ENCODE measurements at regions not wholly inside any gene's neighbourhood (a gene's known extent, or its start where the extent isn't known, plus 50 kb on each side); places are given as distances from the start of the nearest gene placed in this dataset.
"Not testable (repeated sequence)": the region's sequence is repeated elsewhere in the genome, so short reads cannot be mapped to it uniquely, and the experiment has no call there.

DNA sequence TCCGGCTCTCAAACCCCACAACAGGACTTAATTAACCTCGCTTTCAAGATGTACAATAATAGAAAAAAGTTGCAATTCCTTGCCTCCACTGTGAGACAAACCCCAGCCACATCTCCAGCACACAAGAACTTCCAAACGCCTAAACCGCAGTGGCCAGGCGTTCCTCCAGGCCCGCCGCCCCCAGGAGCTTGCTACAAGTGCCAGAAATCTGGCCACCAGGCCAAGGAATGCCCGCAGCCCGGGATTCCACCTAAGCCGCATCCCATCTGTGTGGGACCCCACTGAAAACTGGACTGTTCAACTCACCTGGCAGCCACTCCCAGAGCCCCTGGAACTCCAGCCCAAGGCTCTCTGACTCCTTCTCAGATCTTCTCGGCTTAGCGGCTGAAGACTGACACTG, 262.5 kb downstream of the SMARCA2 start:
- not testable (repeated sequence) for TF ChIP-seq POLR2A (IDR thresholded peaks at IDR 0.05)
- TF ChIP-seq, protein P1, sequence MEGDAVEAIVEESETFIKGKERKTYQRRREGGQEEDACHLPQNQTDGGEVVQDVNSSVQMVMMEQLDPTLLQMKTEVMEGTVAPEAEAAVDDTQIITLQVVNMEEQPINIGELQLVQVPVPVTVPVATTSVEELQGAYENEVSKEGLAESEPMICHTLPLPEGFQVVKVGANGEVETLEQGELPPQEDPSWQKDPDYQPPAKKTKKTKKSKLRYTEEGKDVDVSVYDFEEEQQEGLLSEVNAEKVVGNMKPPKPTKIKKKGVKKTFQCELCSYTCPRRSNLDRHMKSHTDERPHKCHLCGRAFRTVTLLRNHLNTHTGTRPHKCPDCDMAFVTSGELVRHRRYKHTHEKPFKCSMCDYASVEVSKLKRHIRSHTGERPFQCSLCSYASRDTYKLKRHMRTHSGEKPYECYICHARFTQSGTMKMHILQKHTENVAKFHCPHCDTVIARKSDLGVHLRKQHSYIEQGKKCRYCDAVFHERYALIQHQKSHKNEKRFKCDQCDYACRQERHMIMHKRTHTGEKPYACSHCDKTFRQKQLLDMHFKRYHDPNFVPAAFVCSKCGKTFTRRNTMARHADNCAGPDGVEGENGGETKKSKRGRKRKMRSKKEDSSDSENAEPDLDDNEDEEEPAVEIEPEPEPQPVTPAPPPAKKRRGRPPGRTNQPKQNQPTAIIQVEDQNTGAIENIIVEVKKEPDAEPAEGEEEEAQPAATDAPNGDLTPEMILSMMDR (IDR thresholded peaks at IDR 0.05) = not testable (repeated sequence)

Data from body of pancreas (tissue), 4 donors.